ENCODE measurements at regions not wholly inside any gene's neighbourhood (a gene's known extent, or its start where the extent isn't known, plus 50 kb on each side); places are given as distances from the start of the nearest gene placed in this dataset.

DNA sequence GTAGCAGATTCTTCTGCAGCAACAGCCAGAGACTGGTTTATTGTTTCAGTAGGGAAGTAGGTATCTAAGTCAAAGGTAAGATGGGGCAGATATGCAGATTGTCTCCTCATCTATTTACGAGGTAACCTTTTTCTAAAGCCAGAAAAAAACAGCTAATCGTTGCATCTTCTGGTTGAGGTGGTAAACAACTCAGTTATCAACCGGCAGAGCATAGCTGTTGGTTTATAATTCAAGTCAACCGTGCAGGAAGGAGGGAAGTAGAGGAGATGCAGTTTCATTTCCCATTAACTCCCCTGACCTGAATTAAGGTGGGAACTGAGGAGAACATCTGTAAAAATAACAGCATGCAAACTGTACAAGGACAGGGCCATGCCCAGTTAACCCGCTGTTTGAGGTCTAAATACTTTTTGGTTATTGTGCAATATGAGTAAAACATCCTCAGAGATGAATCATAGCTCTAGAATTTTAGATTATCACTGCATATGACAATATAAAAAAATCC lies 156.5 kb upstream of the ITGB1 start:
- H3K9ac ChIP-seq (ENCODE audit: low read length): no peak overlapping the region
- no TSS peak for BruUV-seq (replicated peaks)
- H3K79me2 ChIP-seq (ENCODE audit: low read length): no peaks in the 10 kb centered on the region
- ATAC-seq: peak; percentile 72
- no peaks in the 10 kb centered on the region for H3K36me3 ChIP-seq (ENCODE audit: low read depth, low read length)
- intact Hi-C loops (cut with micrococcal nuclease): loop anchor here (5.0 kb wide), 1 partner anchor 82 kb away; no protein-coding TSS in a partner anchor
- H3F3A ChIP-seq (ENCODE audit: low read length, unreplicated experiment): no peaks in the 10 kb centered on the region
- no peaks in the 10 kb centered on the region for H4K20me1 ChIP-seq (ENCODE audit: low read length)
- peak overlapping the region; percentile 59 for H3K27ac ChIP-seq (ENCODE audit: low read length)
- peak overlapping the region; percentile 8; the same call in 1 of the 2 replicates for H2AFZ ChIP-seq (ENCODE audit: low read length)
- peak; percentile 96 for DNase-seq
- H3K4me1 ChIP-seq (ENCODE audit: insufficient read depth, low read length): peaks cover 39% of the 10 kb centered on the region
- no peaks in the 10 kb centered on the region for H3K9me2 ChIP-seq (replicated peaks; ENCODE audit: low read length)
- POLR2A ChIA-PET (ENCODE audit: unreplicated experiment): interaction anchor here (0.7 kb wide), 1 partner anchor 42 kb away, joined by 3 read pairs; no protein-coding TSS in a partner anchor
- no peaks in the 10 kb centered on the region for H3K27me3 ChIP-seq (ENCODE audit: low read length)
- H3K4me2 ChIP-seq (ENCODE audit: low read length): peak overlapping the region; percentile 72
- TF ChIP-seq EZH2 (IDR thresholded peaks at IDR 0.05; ENCODE audit: low read length, unreplicated experiment) (no peak), EZH2phosphoT487 (IDR thresholded peaks at IDR 0.05; ENCODE audit: borderline replicate concordance, low read length) (no peak)
- TF ChIP-seq, protein P1, sequence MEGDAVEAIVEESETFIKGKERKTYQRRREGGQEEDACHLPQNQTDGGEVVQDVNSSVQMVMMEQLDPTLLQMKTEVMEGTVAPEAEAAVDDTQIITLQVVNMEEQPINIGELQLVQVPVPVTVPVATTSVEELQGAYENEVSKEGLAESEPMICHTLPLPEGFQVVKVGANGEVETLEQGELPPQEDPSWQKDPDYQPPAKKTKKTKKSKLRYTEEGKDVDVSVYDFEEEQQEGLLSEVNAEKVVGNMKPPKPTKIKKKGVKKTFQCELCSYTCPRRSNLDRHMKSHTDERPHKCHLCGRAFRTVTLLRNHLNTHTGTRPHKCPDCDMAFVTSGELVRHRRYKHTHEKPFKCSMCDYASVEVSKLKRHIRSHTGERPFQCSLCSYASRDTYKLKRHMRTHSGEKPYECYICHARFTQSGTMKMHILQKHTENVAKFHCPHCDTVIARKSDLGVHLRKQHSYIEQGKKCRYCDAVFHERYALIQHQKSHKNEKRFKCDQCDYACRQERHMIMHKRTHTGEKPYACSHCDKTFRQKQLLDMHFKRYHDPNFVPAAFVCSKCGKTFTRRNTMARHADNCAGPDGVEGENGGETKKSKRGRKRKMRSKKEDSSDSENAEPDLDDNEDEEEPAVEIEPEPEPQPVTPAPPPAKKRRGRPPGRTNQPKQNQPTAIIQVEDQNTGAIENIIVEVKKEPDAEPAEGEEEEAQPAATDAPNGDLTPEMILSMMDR (conservative IDR thresholded peaks at IDR 0.05; ENCODE audit: low read depth, low read length): no peak
- CTCF ChIA-PET: interaction anchor here (1.1 kb wide), 1 partner anchor 48 kb away, joined by 3 read pairs; no protein-coding TSS in a partner anchor
- peak overlapping the region; percentile 34 for H3K4me3 ChIP-seq (ENCODE audit: low read length)
- H3K9me3 ChIP-seq (ENCODE audit: low read length): no peaks in the 10 kb centered on the region

DNA sequence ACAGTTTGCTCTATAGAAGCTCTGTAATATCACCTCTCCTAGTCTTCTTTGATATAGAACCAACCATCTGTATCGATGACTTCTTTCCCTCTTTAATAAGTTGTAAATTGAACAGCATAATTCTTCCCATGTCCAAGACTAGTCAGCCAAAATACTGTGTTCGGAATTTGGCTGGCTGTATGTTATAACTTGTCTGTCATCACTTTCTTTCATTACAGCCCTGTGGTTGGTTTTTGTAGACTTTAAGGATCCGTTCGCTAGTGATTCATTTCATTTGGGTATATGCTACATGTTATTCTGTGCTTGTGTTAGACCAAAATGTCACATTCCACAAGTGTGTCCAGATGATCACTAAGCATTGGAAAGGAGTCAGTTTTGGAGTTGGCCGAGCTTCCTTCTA lies 155.4 kb upstream of the ITGB1 start:
- no peak for DNase-seq
- Histone ChIP-seq H3K9ac (ENCODE audit: low read length) (no peak overlapping the region), H3K9me3 (ENCODE audit: low read length) (no peaks in the 10 kb centered on the region), H3K27ac (ENCODE audit: low read length) (no peak overlapping the region), H3K4me2 (ENCODE audit: low read length) (peak overlapping the region; percentile 72; the same call in 1 of the 2 replicates), H4K20me1 (ENCODE audit: low read length) (no peaks in the 10 kb centered on the region), H3K36me3 (ENCODE audit: low read depth, low read length) (no peaks in the 10 kb centered on the region), H3K9me2 (replicated peaks; ENCODE audit: low read length) (no peaks in the 10 kb centered on the region), H2AFZ (ENCODE audit: low read length) (no peak overlapping the region), H3K4me3 (ENCODE audit: low read length) (no peak overlapping the region), H3K79me2 (ENCODE audit: low read length) (no peaks in the 10 kb centered on the region), H3K4me1 (ENCODE audit: insufficient read depth, low read length) (peaks cover 39% of the 10 kb centered on the region), H3K27me3 (ENCODE audit: low read length) (no peaks in the 10 kb centered on the region), H3F3A (ENCODE audit: low read length, unreplicated experiment) (no peaks in the 10 kb centered on the region)
- POLR2A ChIA-PET (ENCODE audit: unreplicated experiment): no interaction called here
- CTCF ChIA-PET: no interaction called here
- intact Hi-C loops (cut with micrococcal nuclease): loop anchor here (5.0 kb wide), 1 partner anchor 81 kb away; no protein-coding TSS in a partner anchor
- ATAC-seq: no peak
- no TSS peak for BruUV-seq (replicated peaks)
- TF ChIP-seq EZH2 (IDR thresholded peaks at IDR 0.05; ENCODE audit: low read length, unreplicated experiment): no peak

- Histone ChIP-seq H2AFZ (ENCODE audit: low read length) (no peak overlapping the region), H3K9me3 (ENCODE audit: low read length) (no peaks in the 10 kb centered on the region), H3F3A (ENCODE audit: low read length, unreplicated experiment) (no peaks in the 10 kb centered on the region), H3K4me1 (ENCODE audit: insufficient read depth, low read length) (peaks cover 39% of the 10 kb centered on the region), H3K79me2 (ENCODE audit: low read length) (no peaks in the 10 kb centered on the region), H3K27me3 (ENCODE audit: low read length) (no peaks in the 10 kb centered on the region), H3K4me3 (ENCODE audit: low read length) (no peak overlapping the region), H3K9me2 (replicated peaks; ENCODE audit: low read length) (no peaks in the 10 kb centered on the region), H3K4me2 (ENCODE audit: low read length) (no peak overlapping the region), H3K36me3 (ENCODE audit: low read depth, low read length) (no peaks in the 10 kb centered on the region), H3K27ac (ENCODE audit: low read length) (no peak overlapping the region), H3K9ac (ENCODE audit: low read length) (no peak overlapping the region), H4K20me1 (ENCODE audit: low read length) (no peaks in the 10 kb centered on the region)
- ATAC-seq (no peak), DNase-seq (no peak)
- intact Hi-C loops (cut with micrococcal nuclease): loop anchor here (5.0 kb wide), 1 partner anchor 81 kb away; no protein-coding TSS in a partner anchor
- no peak for TF ChIP-seq EZH2 (IDR thresholded peaks at IDR 0.05; ENCODE audit: low read length, unreplicated experiment)
- no peak for TF ChIP-seq EZH2phosphoT487 (IDR thresholded peaks at IDR 0.05; ENCODE audit: borderline replicate concordance, low read length)
- TF ChIP-seq, protein P1 (conservative IDR thresholded peaks at IDR 0.05; ENCODE audit: low read depth, low read length): no peak
- ChIA-PET CTCF (no interaction called here), POLR2A (ENCODE audit: unreplicated experiment) (no interaction called here)
- no TSS peak for BruUV-seq (replicated peaks)
Observed at GRCh38 chr10:33112831-33113455, 154.9 kb upstream of the ITGB1 start.
